ENCODE measurements at regions not wholly inside any gene's neighbourhood (a gene's known extent, or its start where the extent isn't known, plus 50 kb on each side); places are given as distances from the start of the nearest gene placed in this dataset.

- TF ChIP-seq CTCF (conservative IDR thresholded peaks at IDR 0.05; ENCODE audit: low read length), result no peak
- TF ChIP-seq EZH2phosphoT487 (IDR thresholded peaks at IDR 0.05; ENCODE audit: borderline replicate concordance, low read depth, low read length), result no peak
Observed at GRCh38 chr9:88682431-88682831, 147.5 kb downstream of the NXNL2 start.

Measured in OCI-LY7 (cell line).